Peyer's patch (tissue), 4 donors: ENCODE measurements at regions not wholly inside any gene's neighbourhood (a gene's known extent, or its start where the extent isn't known, plus 50 kb on each side); places are given as distances from the start of the nearest gene placed in this dataset.
A peak's percentile ranks its signal among the peaks of the same experiment; 100 is the strongest.

Experiments used
- DNase-seq, 3 donors: peaks; one replicate each; pipeline ENCODE4 v3.0.0-alpha.2; 2017 to 2019
- H3K27ac ChIP-seq, 4 donors: fragments of 200-600 bp; sonication (generic); one replicate each; pipeline ENCODE4 v1.5.1; 2016 to 2019
- H3K27me3 ChIP-seq, 2 donors: fragments of 200-600 bp; sonication (generic); one replicate each; pipeline ENCODE4 v1.5.1; 2019
- H3K36me3 ChIP-seq, 3 donors: fragments of 200-600 bp; sonication (generic); one replicate each; pipeline ENCODE4 v1.5.1; 2016 to 2019
- H3K4me1 ChIP-seq, 4 donors: fragments of 200-600 bp; sonication (generic); one replicate each; pipeline ENCODE4 v1.5.1; 2016 to 2019
- H3K4me3 ChIP-seq, 4 donors: fragments of 200-600 bp; sonication (generic); 1 replicate in 3 of 4; 2 replicates in 1 of 4; pipeline ENCODE4 v1.5.1; 2016 to 2019; ENCODE audit warnings: mild to moderate bottlenecking in 1 of 4
- H3K9me3 ChIP-seq, 4 donors: fragments of 200-600 bp; sonication (generic); one replicate each; pipeline ENCODE4 v1.5.1; 2016 to 2019; ENCODE audit warnings: mild to moderate bottlenecking in 1 of 4
- CTCF ChIP-seq, 6 experiments: fragments of 450-650 bp in 4 of 6; fragments of 200-600 bp in 2 of 6; sonication (generic) in 1 of 6; IDR thresholded peaks; one replicate each; pipeline ENCODE4 v1.5.1; 2017 to 2019; ENCODE audit warnings: antibody characterized with exemption in 6 of 6, mild to moderate bottlenecking in 3 of 6, moderate library complexity in 1 of 6
- POLR2A ChIP-seq, 2 donors: fragments of 450-650 bp; IDR thresholded peaks; one replicate each; pipeline ENCODE4 v1.5.1; 2017; ENCODE audit warnings: antibody characterized with exemption in 2 of 2, mild to moderate bottlenecking in 2 of 2, moderate library complexity in 2 of 2

GRCh38 chr18:56314396-56314795 lies 324.0 kb downstream of the TXNL1 start:
- no peaks in the 10 kb centered on the region for H3K9me3 ChIP-seq
- DNase-seq = no peak
- H3K27ac ChIP-seq = no peak overlapping the region
- H3K4me3 ChIP-seq = no peak overlapping the region
- TF ChIP-seq POLR2A (IDR thresholded peaks at IDR 0.05) (no peak), CTCF (IDR thresholded peaks at IDR 0.05) (peak in 1 of 6 experiments; percentile 6)
- no peaks in the 10 kb centered on the region for H3K4me1 ChIP-seq
- H3K36me3 ChIP-seq = no peaks in the 10 kb centered on the region
- no peaks in the 10 kb centered on the region for H3K27me3 ChIP-seq

GRCh38 chr18:56312551-56313335 lies 325.6 kb downstream of the TXNL1 start:
- no peak for DNase-seq
- H3K27me3 ChIP-seq = no peaks in the 10 kb centered on the region
- no peaks in the 10 kb centered on the region for H3K4me1 ChIP-seq
- H3K4me3 ChIP-seq = no peak overlapping the region
- H3K9me3 ChIP-seq = no peaks in the 10 kb centered on the region
- TF ChIP-seq POLR2A (IDR thresholded peaks at IDR 0.05) (no peak), CTCF (IDR thresholded peaks at IDR 0.05) (no peak)
- H3K27ac ChIP-seq = no peak overlapping the region
- no peaks in the 10 kb centered on the region for H3K36me3 ChIP-seq

GRCh38 chr18:56309104-56309503 lies 329.3 kb downstream of the TXNL1 start:
- no peak overlapping the region for H3K27ac ChIP-seq
- no peak overlapping the region for H3K4me3 ChIP-seq
- no peaks in the 10 kb centered on the region for H3K4me1 ChIP-seq
- H3K36me3 ChIP-seq = no peaks in the 10 kb centered on the region
- TF ChIP-seq CTCF (IDR thresholded peaks at IDR 0.05) (no peak), POLR2A (IDR thresholded peaks at IDR 0.05) (no peak)
- no peaks in the 10 kb centered on the region for H3K27me3 ChIP-seq
- no peak for DNase-seq
- H3K9me3 ChIP-seq = no peaks in the 10 kb centered on the region

- no peak for TF ChIP-seq POLR2A (IDR thresholded peaks at IDR 0.05)
- TF ChIP-seq CTCF (IDR thresholded peaks at IDR 0.05) = no peak
- Histone ChIP-seq H3K4me1 (no peaks in the 10 kb centered on the region), H3K27me3 (no peaks in the 10 kb centered on the region), H3K27ac (no peak overlapping the region), H3K4me3 (no peak overlapping the region), H3K36me3 (no peaks in the 10 kb centered on the region), H3K9me3 (no peaks in the 10 kb centered on the region)
- DNase-seq = no peak
Observed at GRCh38 chr18:56307354-56308170, 330.8 kb downstream of the TXNL1 start.

GRCh38 chr18:56306797-56307196 lies 331.6 kb downstream of the TXNL1 start:
- Histone ChIP-seq H3K4me3 (no peak overlapping the region), H3K9me3 (no peaks in the 10 kb centered on the region), H3K27ac (no peak overlapping the region), H3K27me3 (no peaks in the 10 kb centered on the region), H3K36me3 (no peaks in the 10 kb centered on the region), H3K4me1 (no peaks in the 10 kb centered on the region)
- no peak for DNase-seq
- TF ChIP-seq POLR2A (IDR thresholded peaks at IDR 0.05) = no peak
- no peak for TF ChIP-seq CTCF (IDR thresholded peaks at IDR 0.05)
